Upper lobe of left lung (tissue), 6 donors: ENCODE measurements at regions not wholly inside any gene's neighbourhood (a gene's known extent, or its start where the extent isn't known, plus 50 kb on each side); places are given as distances from the start of the nearest gene placed in this dataset.
A peak's percentile ranks its signal among the peaks of the same experiment; 100 is the strongest.
"Not testable (repeated sequence)": the region's sequence is repeated elsewhere in the genome, so short reads cannot be mapped to it uniquely, and the experiment has no call there.

ENCODE experiments used
- ATAC-seq, 2 donors: fragments of 200-7000 bp; cut with Tn5 transposase; one replicate each; pipeline ENCODE4 v1.9.1; 2022; ENCODE audit warnings: mild to moderate bottlenecking in 2 of 2, moderate library complexity in 2 of 2; ENCODE audit not compliant: low FRiP score in 2 of 2
- DNase-seq, 2 donors: peaks; one replicate each; pipeline ENCODE4 v3.0.0-alpha.2; 2019 to 2020
- H3K27ac ChIP-seq, 4 donors: fragments of 200-600 bp; sonication (generic); one replicate each; pipeline ENCODE4 v1.5.1; 2016 to 2019
- H3K27me3 ChIP-seq, 4 donors: fragments of 200-600 bp; sonication (generic); one replicate each; pipeline ENCODE4 v1.5.1; 2017 to 2019
- H3K36me3 ChIP-seq, 4 donors: fragments of 200-600 bp; sonication (generic); one replicate each; pipeline ENCODE4 v1.5.1; 2016 to 2019
- H3K4me1 ChIP-seq, 4 donors: fragments of 200-600 bp; sonication (generic); one replicate each; pipeline ENCODE4 v1.5.1; 2018 to 2019
- H3K4me3 ChIP-seq, 4 donors: fragments of 200-600 bp; sonication (generic); one replicate each; pipeline ENCODE4 v1.5.1; 2017 to 2019; ENCODE audit warnings: mild to moderate bottlenecking in 2 of 4, moderate library complexity in 1 of 4
- H3K9me3 ChIP-seq, 4 donors: fragments of 200-600 bp; sonication (generic); one replicate each; pipeline ENCODE4 v1.5.1; 2018 to 2019
- CTCF ChIP-seq, 6 experiments: fragments of 450-650 bp in 4 of 6; fragments of 200-600 bp in 2 of 6; sonication (generic) in 2 of 6; IDR thresholded peaks; one replicate each; pipeline ENCODE4 v1.5.1; 2016 to 2019; ENCODE audit warnings: antibody characterized with exemption in 6 of 6
- EP300 ChIP-seq, 4 donors: sonication (generic); formaldehyde crosslinking; IDR thresholded peaks; one replicate each; pipeline ENCODE4 v1.5.1; 2017; ENCODE audit warnings: antibody characterized with exemption in 4 of 4, control low read depth in 2 of 4
- POLR2A ChIP-seq, 4 donors: fragments of 450-650 bp; IDR thresholded peaks; one replicate each; pipeline ENCODE4 v1.5.1; 2016 to 2017; ENCODE audit warnings: antibody characterized with exemption in 4 of 4, mild to moderate bottlenecking in 2 of 4
- POLR2AphosphoS5 ChIP-seq, 2 donors: sonication (generic); formaldehyde crosslinking; IDR thresholded peaks; one replicate each; pipeline ENCODE4 v1.5.1; 2017; ENCODE audit warnings: antibody characterized with exemption in 2 of 2
- WGBS, 2 donors: methylation state at CpG; one replicate each; pipeline ENCODE4 v1.1.5; 2017 to 2018; 5-methylcytosine and 5-hydroxymethylcytosine counted together
- donor health status: DM: no; HTN: no; CAD: no; lungs with moderate emphysema.
- donor health status: DM: no; HTN: yes; CAD: no; lungs with severe emphysema.

DNA sequence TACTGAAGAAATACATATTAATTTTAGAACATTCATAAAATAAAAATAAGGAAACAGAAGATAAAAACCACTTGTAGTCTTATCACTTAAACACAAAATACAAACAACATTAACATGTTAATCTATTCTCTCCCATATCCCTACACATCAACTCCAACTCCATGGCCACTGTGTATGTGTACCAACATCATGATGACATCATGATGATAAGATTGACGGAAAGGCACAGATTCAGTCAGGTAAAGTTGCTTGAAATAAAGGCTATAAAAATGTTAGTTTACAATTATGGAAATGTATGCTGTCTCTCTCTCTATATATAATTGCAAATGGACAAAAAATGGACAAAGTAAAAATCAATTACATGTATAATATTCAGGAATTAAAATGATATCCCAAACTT lies 388.5 kb upstream of the UBE2E3 start:
- Histone ChIP-seq H3K36me3 (no peaks in the 10 kb centered on the region), H3K4me1 (no peaks in the 10 kb centered on the region), H3K4me3 (no peak overlapping the region), H3K27ac (no peak overlapping the region), H3K9me3 (no peaks in the 10 kb centered on the region), H3K27me3 (no peaks in the 10 kb centered on the region)
- ATAC-seq: no peak
- no peak for DNase-seq
- no peak for TF ChIP-seq POLR2A (IDR thresholded peaks at IDR 0.05)
- no peak for TF ChIP-seq EP300 (IDR thresholded peaks at IDR 0.05)
- no peak for TF ChIP-seq POLR2AphosphoS5 (IDR thresholded peaks at IDR 0.05)
- TF ChIP-seq CTCF (IDR thresholded peaks at IDR 0.05): no peak
- WGBS, 2 donors: 90 to 97% methylated on average over 1 of the region's 1 CpG

- not testable (repeated sequence) for H3K27me3 ChIP-seq, H3K9me3 ChIP-seq, ATAC-seq, H3K27ac ChIP-seq, H3K4me3 ChIP-seq, H3K36me3 ChIP-seq, H3K4me1 ChIP-seq
- DNase-seq: peak in 1 of 2 donors; percentile 0
- 70 to 80% methylated on average over 9 to 11 of the region's 11 CpGs for WGBS, 2 donors
Measured at GRCh38 chr2:180591093-180591781, 389.2 kb upstream of the UBE2E3 start.

DNA sequence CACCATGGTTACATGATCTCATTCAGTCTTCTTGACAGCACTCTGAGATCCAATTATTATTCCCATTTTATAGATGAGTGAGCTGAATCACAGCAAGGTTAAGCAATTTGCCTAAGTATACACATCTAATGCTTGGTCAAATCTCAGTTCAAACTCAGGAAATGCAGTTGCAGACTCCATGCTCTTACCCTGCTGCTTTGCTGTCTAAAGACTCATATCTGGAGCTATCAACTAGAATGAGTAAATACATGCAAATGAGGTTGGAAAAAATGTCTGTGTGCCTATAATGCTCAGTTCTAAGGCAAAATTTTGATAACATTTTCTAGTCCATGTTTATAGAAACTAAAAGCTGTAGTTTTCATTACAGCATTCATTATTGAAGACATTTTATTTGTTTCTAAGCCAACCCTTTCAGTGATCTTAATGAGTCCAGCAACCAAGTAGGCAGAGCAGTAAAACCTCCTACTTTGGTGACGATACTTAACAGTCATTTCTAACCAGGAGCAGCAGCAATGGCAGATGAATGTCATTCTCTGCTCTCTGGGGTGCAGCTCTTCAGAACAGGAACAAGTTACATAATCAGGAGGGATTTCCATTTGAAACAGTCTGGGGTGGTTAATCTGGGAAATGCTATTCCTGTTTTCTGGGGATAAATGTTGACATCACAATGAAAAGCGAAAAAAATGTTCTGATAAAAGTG lies 396.8 kb upstream of the UBE2E3 start:
- DNase-seq (no peak), ATAC-seq (no peak)
- no peaks in the 10 kb centered on the region for H3K4me1 ChIP-seq
- WGBS, 2 donors: 86 to 87% methylated on average over 2 of the region's 2 CpGs
- no peak overlapping the region for H3K4me3 ChIP-seq
- no peak overlapping the region for H3K27ac ChIP-seq
- no peaks in the 10 kb centered on the region for H3K9me3 ChIP-seq
- no peaks in the 10 kb centered on the region for H3K36me3 ChIP-seq
- H3K27me3 ChIP-seq: no peaks in the 10 kb centered on the region
- TF ChIP-seq POLR2AphosphoS5 (IDR thresholded peaks at IDR 0.05) (no peak), POLR2A (IDR thresholded peaks at IDR 0.05) (no peak), EP300 (IDR thresholded peaks at IDR 0.05) (no peak), CTCF (IDR thresholded peaks at IDR 0.05) (no peak)

DNA sequence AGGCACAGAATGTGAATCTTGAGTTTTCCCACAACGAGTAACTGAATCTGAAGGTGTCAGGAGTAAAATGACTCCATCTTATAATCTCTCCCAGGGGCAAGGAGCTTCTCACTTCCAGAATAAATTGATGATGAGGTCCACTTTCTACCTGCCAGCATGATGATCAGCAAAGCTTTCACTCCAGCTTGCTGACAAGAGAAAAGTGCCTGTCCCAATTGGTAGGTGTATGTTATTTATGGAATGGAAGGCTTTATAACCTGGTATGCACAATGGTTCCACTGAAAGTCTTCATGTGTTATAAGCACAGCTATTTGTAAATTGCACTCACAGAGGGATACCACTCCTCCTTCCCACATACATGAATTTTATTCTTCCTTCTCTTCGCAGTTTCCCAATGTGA lies 401.0 kb upstream of the UBE2E3 start:
- TF ChIP-seq POLR2AphosphoS5 (IDR thresholded peaks at IDR 0.05): no peak
- no peak for TF ChIP-seq CTCF (IDR thresholded peaks at IDR 0.05)
- TF ChIP-seq POLR2A (IDR thresholded peaks at IDR 0.05): no peak
- TF ChIP-seq EP300 (IDR thresholded peaks at IDR 0.05): no peak
- WGBS, 2 donors: 65 to 68% methylated on average over 2 of the region's 2 CpGs

GRCh38 chr2:180578441-180578840 lies 402.0 kb upstream of the UBE2E3 start:
- no peak overlapping the region for H3K4me3 ChIP-seq
- DNase-seq (no peak), ATAC-seq (no peak)
- WGBS, 2 donors: 88 to 98% methylated on average over 1 of the region's 1 CpG
- H3K27me3 ChIP-seq: no peaks in the 10 kb centered on the region
- no peaks in the 10 kb centered on the region for H3K9me3 ChIP-seq
- no peak overlapping the region for H3K27ac ChIP-seq
- no peaks in the 10 kb centered on the region for H3K36me3 ChIP-seq
- TF ChIP-seq POLR2A (IDR thresholded peaks at IDR 0.05) (no peak), POLR2AphosphoS5 (IDR thresholded peaks at IDR 0.05) (no peak), CTCF (IDR thresholded peaks at IDR 0.05) (no peak), EP300 (IDR thresholded peaks at IDR 0.05) (no peak)
- H3K4me1 ChIP-seq: no peaks in the 10 kb centered on the region

More for the DNA sequence above, 401.0 kb upstream of the UBE2E3 start:
- Histone ChIP-seq H3K36me3 (no peaks in the 10 kb centered on the region), H3K4me1 (no peaks in the 10 kb centered on the region), H3K27me3 (no peaks in the 10 kb centered on the region), H3K4me3 (no peak overlapping the region), H3K27ac (no peak overlapping the region), H3K9me3 (no peaks in the 10 kb centered on the region)
- ATAC-seq: no peak
- no peak for DNase-seq
